CD14-positive monocyte (primary cell): ENCODE measurements at regions not wholly inside any gene's neighbourhood (a gene's known extent, or its start where the extent isn't known, plus 50 kb on each side); places are given as distances from the start of the nearest gene placed in this dataset.

ENCODE experiments used
- DNase-seq, 3 donors: peaks; one replicate each; pipeline ENCODE4 v3.0.0-alpha.2; 2011 to 2022
- H2AFZ ChIP-seq: 2 replicates; pipeline ENCODE4 v1.6.0; 2012; ENCODE audit warnings: mild to moderate bottlenecking, low read depth, low read length, inconsistent platforms; ENCODE audit not compliant: insufficient read depth, poor library complexity, severe bottlenecking
- H3K27ac ChIP-seq, 2 donors: 1 replicate in 1 of 2; 2 replicates in 1 of 2; pipeline ENCODE4 v1.5.1; 2012 to 2013; ENCODE audit warnings: low read length in 2 of 2, control low read depth in 1 of 2, inconsistent platforms in 1 of 2, low read depth in 1 of 2, mild to moderate bottlenecking in 1 of 2
- H3K27me3 ChIP-seq, 2 donors: one replicate each; pipeline versions ENCODE4 v1.6.0 to v1.6.1; 2011 to 2013; ENCODE audit warnings: low read length in 2 of 2; ENCODE audit not compliant: control insufficient read depth in 2 of 2, insufficient read depth in 2 of 2
- H3K36me3 ChIP-seq, 2 donors: replicated peaks in 1 of 2; 1 replicate in 1 of 2; 2 replicates in 1 of 2; pipeline versions ENCODE4 v1.5.1 to v1.6.1; 2012 to 2013; ENCODE audit warnings: low read length in 2 of 2, control low read depth in 1 of 2, inconsistent platforms in 1 of 2, mild to moderate bottlenecking in 1 of 2; ENCODE audit not compliant: insufficient read depth in 2 of 2, control insufficient read depth in 1 of 2
- H3K4me1 ChIP-seq, 2 donors: 1 replicate in 1 of 2; 2 replicates in 1 of 2; pipeline versions ENCODE4 v1.5.1 to v1.6.1; 2012 to 2013; ENCODE audit warnings: low read length in 2 of 2, control low read depth in 1 of 2, inconsistent platforms in 1 of 2, mild to moderate bottlenecking in 1 of 2, moderate library complexity in 1 of 2; ENCODE audit not compliant: insufficient read depth in 2 of 2, control insufficient read depth in 1 of 2
- H3K4me2 ChIP-seq: replicated peaks from 2 replicates; pipeline ENCODE3; 2012; ENCODE audit warnings: low read length, moderate library complexity, mild to moderate bottlenecking; ENCODE audit not compliant: poor library complexity, severe bottlenecking; ENCODE audit errors: extremely low read depth
- H3K4me3 ChIP-seq, 3 experiments: fragments of 200-600 bp in 1 of 3; sonication (generic) in 1 of 3; replicated peaks in 1 of 3; 1 replicate in 2 of 3; 2 replicates in 1 of 3; pipeline ENCODE4 v1.5.1; 2011 to 2013; ENCODE audit warnings: low read length in 3 of 3, mild to moderate bottlenecking in 3 of 3, control low read depth in 2 of 3, low read depth in 2 of 3, inconsistent platforms in 1 of 3, moderate library complexity in 1 of 3
- H3K79me2 ChIP-seq: 2 replicates; pipeline ENCODE4 v1.6.0; 2012; ENCODE audit warnings: mild to moderate bottlenecking, control low read depth, inconsistent platforms, low read length, moderate library complexity; ENCODE audit not compliant: insufficient read depth
- H3K9ac ChIP-seq: 2 replicates; pipeline ENCODE4 v1.6.0; 2017; ENCODE audit warnings: low read length, mild to moderate bottlenecking; ENCODE audit not compliant: insufficient read depth, poor library complexity, severe bottlenecking
- H3K9me3 ChIP-seq, 2 donors: replicated peaks in 1 of 2; 1 replicate in 1 of 2; 2 replicates in 1 of 2; pipeline versions ENCODE4 v1.5.1 to v1.6.1; 2012 to 2013; ENCODE audit warnings: low read length in 2 of 2, control low read depth in 1 of 2; ENCODE audit not compliant: control insufficient read depth in 1 of 2, insufficient read depth in 1 of 2
- H4K20me1 ChIP-seq: 2 replicates; pipeline ENCODE4 v1.6.0; 2012; ENCODE audit warnings: mild to moderate bottlenecking, low read length, control low read depth, moderate library complexity; ENCODE audit not compliant: insufficient read depth
- H3K27ac Mint-ChIP-seq, 7 donors: one replicate each; pipeline ENCODE4 v1.8.0; 2020; ENCODE audit warnings: mild to moderate bottlenecking in 7 of 7, mixed read lengths in 7 of 7, moderate library complexity in 6 of 7, inconsistent platforms in 2 of 7
- H3K27me3 Mint-ChIP-seq, 3 donors: one replicate each; pipeline ENCODE4 v1.8.0; 2021 to 2022; ENCODE audit warnings: low read depth in 3 of 3, mild to moderate bottlenecking in 3 of 3, mixed read lengths in 3 of 3, moderate library complexity in 3 of 3, inconsistent platforms in 1 of 3
- H3K36me3 Mint-ChIP-seq, 2 donors: one replicate each; pipeline ENCODE4 v1.8.0; 2020; ENCODE audit warnings: mixed read lengths in 2 of 2, inconsistent platforms in 1 of 2, mild to moderate bottlenecking in 1 of 2
- H3K4me1 Mint-ChIP-seq: one replicate; pipeline ENCODE4 v1.8.0; 2020; ENCODE audit warnings: mild to moderate bottlenecking, mixed read lengths
- H3K4me3 Mint-ChIP-seq, 2 donors: one replicate each; pipeline ENCODE4 v1.8.0; 2020; ENCODE audit warnings: mild to moderate bottlenecking in 2 of 2, mixed read lengths in 2 of 2, moderate library complexity in 1 of 2
- H3K9me3 Mint-ChIP-seq, 7 donors: one replicate each; pipeline ENCODE4 v1.8.0; 2020 to 2022; ENCODE audit warnings: mixed read lengths in 7 of 7, mild to moderate bottlenecking in 6 of 7, moderate library complexity in 6 of 7, inconsistent platforms in 2 of 7
- CTCF ChIP-seq: fragments of 200-600 bp; IDR thresholded peaks from one replicate; pipeline ENCODE4 v1.8.0; 2022; ENCODE audit warnings: antibody characterized with exemption, mild to moderate bottlenecking
- WGBS: methylation state at CpG from one replicate; pipeline ENCODE4 v1.1.5; 2013; ENCODE audit warnings: missing lambda C conversion rate; ENCODE audit not compliant: insufficient coverage; 5-methylcytosine and 5-hydroxymethylcytosine counted together
- intact Hi-C, 2 donors: fragments of 100-400 bp; cut with micrococcal nuclease; formaldehyde crosslinking; loops; one replicate each; pipeline versions ENCODE4 v1.15.0 to v1.15.1; 2023

- Histone ChIP-seq H3K4me2 (no peak overlapping the region), H3K4me3 (no peak overlapping the region), H3K4me1 (no peaks in the 10 kb centered on the region), H3K79me2 (no peaks in the 10 kb centered on the region), H3K36me3 (no peaks in the 10 kb centered on the region), H3K27ac (no peak overlapping the region), H2AFZ (no peak overlapping the region), H4K20me1 (no peaks in the 10 kb centered on the region), H3K27me3 (no peaks in the 10 kb centered on the region), H3K9ac (no peak overlapping the region), H3K9me3 (no peaks in the 10 kb centered on the region)
- Mint-ChIP-seq H3K9me3 (peaks cover 0 to 2% (median 0%) of the 10 kb centered on the region in 7 donors), H3K4me1 (no peaks in the 10 kb centered on the region), H3K27ac (no peak overlapping the region), H3K4me3 (no peak overlapping the region), H3K27me3 (peaks cover 0 to 3% (median 0%) of the 10 kb centered on the region in 3 donors), H3K36me3 (no peaks in the 10 kb centered on the region)
- 100% methylated on average over 1 of the region's 1 CpG for WGBS
- intact Hi-C loops = no loop called here
- no peak for DNase-seq
- no peak for TF ChIP-seq CTCF
Observed at GRCh38 chr10:4214908-4215307, 429.9 kb upstream of the KLF6 start.

GRCh38 chr10:4213441-4213840 lies 428.4 kb upstream of the KLF6 start:
- no peaks in the 10 kb centered on the region for H4K20me1 ChIP-seq
- H3K27me3 Mint-ChIP-seq = peaks cover 0 to 3% (median 2%) of the 10 kb centered on the region in 3 donors
- H3K9me3 Mint-ChIP-seq = peaks cover 0 to 5% (median 0%) of the 10 kb centered on the region in 7 donors
- no peak overlapping the region for H3K4me2 ChIP-seq
- H3K36me3 ChIP-seq = no peaks in the 10 kb centered on the region
- H3K27ac ChIP-seq = no peak overlapping the region
- no peak overlapping the region for H3K27ac Mint-ChIP-seq
- intact Hi-C loops = no loop called here
- no peaks in the 10 kb centered on the region for H3K4me1 Mint-ChIP-seq
- H3K27me3 ChIP-seq = no peaks in the 10 kb centered on the region
- H3K9ac ChIP-seq = no peak overlapping the region
- no peak for DNase-seq
- TF ChIP-seq CTCF = no peak
- H3K36me3 Mint-ChIP-seq = no peaks in the 10 kb centered on the region
- no CpG with 5 or more reads among the region's 4 CpGs for WGBS
- H2AFZ ChIP-seq = no peak overlapping the region
- no peak overlapping the region for H3K4me3 ChIP-seq
- H3K4me1 ChIP-seq = no peaks in the 10 kb centered on the region
- no peaks in the 10 kb centered on the region for H3K79me2 ChIP-seq
- no peaks in the 10 kb centered on the region for H3K9me3 ChIP-seq
- no peak overlapping the region for H3K4me3 Mint-ChIP-seq
